ENCODE measurements at regions not wholly inside any gene's neighbourhood (a gene's known extent, or its start where the extent isn't known, plus 50 kb on each side); places are given as distances from the start of the nearest gene placed in this dataset.
"Not testable (repeated sequence)": the region's sequence is repeated elsewhere in the genome, so short reads cannot be mapped to it uniquely, and the experiment has no call there.

GRCh38 chr9:115551396-115551795, 433.4 kb upstream of the TNC start:
- no peak overlapping the region for H3K4me3 ChIP-seq
- no peak for DNase-seq (ENCODE audit: low spot score)
- no peak for ATAC-seq (ENCODE audit: insufficient number of reproducible peaks, low FRiP score, low read depth)

GRCh38 chr9:115553060-115553773, 435.3 kb upstream of the TNC start:
- H3K36me3 ChIP-seq: no peaks in the 10 kb centered on the region
- peaks cover 8% of the 10 kb centered on the region for H3K9me3 ChIP-seq
- H3K4me1 ChIP-seq (ENCODE audit: control insufficient read depth in 1 of 2, low read depth in 2 of 2): no peaks in the 10 kb centered on the region
- ATAC-seq (ENCODE audit: insufficient number of reproducible peaks, low FRiP score, low read depth) (no peak), DNase-seq (ENCODE audit: low spot score) (no peak)
- no peak for TF ChIP-seq CTCF (IDR thresholded peaks at IDR 0.05)
- H3K4me3 ChIP-seq: no peak overlapping the region
- no peaks in the 10 kb centered on the region for H3K27me3 ChIP-seq (replicated peaks; ENCODE audit: insufficient read depth)
- H3K27ac ChIP-seq: no peak overlapping the region

More at GRCh38 chr9:115551396-115551795, 433.4 kb upstream of the TNC start:
- peaks cover 3% of the 10 kb centered on the region for H3K9me3 ChIP-seq
- H3K27ac ChIP-seq: no peak overlapping the region
- H3K27me3 ChIP-seq (replicated peaks; ENCODE audit: insufficient read depth): no peaks in the 10 kb centered on the region
- TF ChIP-seq CTCF (IDR thresholded peaks at IDR 0.05): no peak
- no peaks in the 10 kb centered on the region for H3K36me3 ChIP-seq
- H3K4me1 ChIP-seq (ENCODE audit: control insufficient read depth in 1 of 2, low read depth in 2 of 2): no peaks in the 10 kb centered on the region

- DNase-seq (ENCODE audit: low spot score) (no peak), ATAC-seq (ENCODE audit: insufficient number of reproducible peaks, low FRiP score, low read depth) (no peak)
- TF ChIP-seq CTCF (IDR thresholded peaks at IDR 0.05): no peak
- Histone ChIP-seq H3K27me3 (replicated peaks; ENCODE audit: insufficient read depth) (no peaks in the 10 kb centered on the region), H3K4me3 (no peak overlapping the region), H3K27ac (no peak overlapping the region), H3K9me3 (peaks cover 8% of the 10 kb centered on the region), H3K36me3 (no peaks in the 10 kb centered on the region), H3K4me1 (ENCODE audit: control insufficient read depth in 1 of 2, low read depth in 2 of 2) (no peaks in the 10 kb centered on the region)
Measured at GRCh38 chr9:115556432-115556831, 438.5 kb upstream of the TNC start.

- TF ChIP-seq CTCF (IDR thresholded peaks at IDR 0.05): no peak
- Histone ChIP-seq H3K4me3 (no peak overlapping the region), H3K9me3 (no peaks in the 10 kb centered on the region), H3K36me3 (no peaks in the 10 kb centered on the region), H3K27me3 (replicated peaks; ENCODE audit: insufficient read depth) (no peaks in the 10 kb centered on the region), H3K4me1 (ENCODE audit: control insufficient read depth in 1 of 2, low read depth in 2 of 2) (no peaks in the 10 kb centered on the region), H3K27ac (no peak overlapping the region)
- ATAC-seq (ENCODE audit: insufficient number of reproducible peaks, low FRiP score, low read depth) (no peak), DNase-seq (ENCODE audit: low spot score) (no peak)
Measured at GRCh38 chr9:115575147-115575546, 457.2 kb upstream of the TNC start.

GRCh38 chr9:115585458-115585857, 467.5 kb upstream of the TNC start:
- H3K4me3 ChIP-seq; H3K27me3 ChIP-seq (replicated peaks; ENCODE audit: insufficient read depth); H3K9me3 ChIP-seq; H3K4me1 ChIP-seq (ENCODE audit: control insufficient read depth in 1 of 2, low read depth in 2 of 2); DNase-seq (ENCODE audit: low spot score); ATAC-seq (ENCODE audit: insufficient number of reproducible peaks, low FRiP score, low read depth); H3K27ac ChIP-seq; H3K36me3 ChIP-seq: not testable (repeated sequence)

GRCh38 chr9:115587310-115587709, 469.4 kb upstream of the TNC start:
- Histone ChIP-seq H3K9me3 (no peaks in the 10 kb centered on the region), H3K36me3 (no peaks in the 10 kb centered on the region), H3K4me1 (ENCODE audit: control insufficient read depth in 1 of 2, low read depth in 2 of 2) (peaks cover 0 to 7% of the 10 kb centered on the region in 2 donors), H3K4me3 (no peak overlapping the region), H3K27me3 (replicated peaks; ENCODE audit: insufficient read depth) (no peaks in the 10 kb centered on the region), H3K27ac (no peak overlapping the region)
- no peak for ATAC-seq (ENCODE audit: insufficient number of reproducible peaks, low FRiP score, low read depth)
- DNase-seq (ENCODE audit: low spot score): no peak
- TF ChIP-seq CTCF (IDR thresholded peaks at IDR 0.05): no peak

Measured in thoracic aorta (tissue), 2 donors.